Trophoblast cell (in vitro differentiated cells and primary cell): ENCODE measurements at regions not wholly inside any gene's neighbourhood (a gene's known extent, or its start where the extent isn't known, plus 50 kb on each side); places are given as distances from the start of the nearest gene placed in this dataset.
A peak's percentile ranks its signal among the peaks of the same experiment; 100 is the strongest.

ENCODE experiments used
- DNase-seq, 2 donors: peaks; one replicate each; pipeline ENCODE4 v3.0.0-alpha.2; 2016
- H2AFZ ChIP-seq: 2 replicates; pipeline ENCODE4 v1.6.1; 2013; ENCODE audit warnings: low read length, moderate library complexity, mild to moderate bottlenecking; ENCODE audit not compliant: insufficient read depth, poor library complexity
- H2AK5ac ChIP-seq: 2 replicates; pipeline ENCODE4 v1.6.1; 2013; ENCODE audit warnings: mild to moderate bottlenecking, low read length
- H2BK120ac ChIP-seq: 2 replicates; pipeline ENCODE4 v1.6.1; 2013; ENCODE audit warnings: low read length, mild to moderate bottlenecking, moderate library complexity; ENCODE audit not compliant: insufficient read depth, poor library complexity
- H2BK12ac ChIP-seq: 2 replicates; pipeline ENCODE4 v1.6.1; 2013; ENCODE audit warnings: mild to moderate bottlenecking, low read length, moderate library complexity
- H2BK5ac ChIP-seq: 2 replicates; pipeline ENCODE4 v1.6.1; 2013; ENCODE audit warnings: low read length, low read depth, moderate library complexity, mild to moderate bottlenecking; ENCODE audit not compliant: poor library complexity
- H3K14ac ChIP-seq: 2 replicates; pipeline ENCODE4 v1.6.1; 2013; ENCODE audit warnings: mild to moderate bottlenecking, low read length
- H3K18ac ChIP-seq: 2 replicates; pipeline ENCODE4 v1.6.1; 2013; ENCODE audit warnings: mild to moderate bottlenecking, low read length
- H3K23ac ChIP-seq: 2 replicates; pipeline ENCODE4 v1.6.1; 2013; ENCODE audit warnings: low read length
- H3K27ac ChIP-seq: 2 replicates; pipeline ENCODE4 v1.5.1; 2013; ENCODE audit warnings: low read depth, mild to moderate bottlenecking, inconsistent platforms, low read length, moderate library complexity
- H3K27me3 ChIP-seq: 2 replicates; pipeline ENCODE4 v1.6.1; 2013; ENCODE audit warnings: inconsistent platforms, mild to moderate bottlenecking, low read length, moderate library complexity; ENCODE audit not compliant: insufficient read depth
- H3K36me3 ChIP-seq, 2 experiments: 1 replicate in 1 of 2; 2 replicates in 1 of 2; pipeline ENCODE4 v1.6.1; 2013; ENCODE audit warnings: low read length in 2 of 2, mild to moderate bottlenecking in 2 of 2, moderate library complexity in 1 of 2; ENCODE audit not compliant: insufficient read depth in 2 of 2, control insufficient read depth in 1 of 2
- H3K4ac ChIP-seq: 2 replicates; pipeline ENCODE4 v1.6.1; 2013; ENCODE audit warnings: low read depth, mild to moderate bottlenecking, low read length, moderate library complexity
- H3K4me1 ChIP-seq, 2 experiments: 1 replicate in 1 of 2; 2 replicates in 1 of 2; pipeline ENCODE4 v1.6.1; 2013; ENCODE audit warnings: low read length in 2 of 2, mild to moderate bottlenecking in 2 of 2, moderate library complexity in 1 of 2; ENCODE audit not compliant: insufficient read depth in 2 of 2, control insufficient read depth in 1 of 2
- H3K4me2 ChIP-seq: 2 replicates; pipeline ENCODE4 v1.6.1; 2013; ENCODE audit warnings: inconsistent platforms, mild to moderate bottlenecking, low read length, moderate library complexity
- H3K4me3 ChIP-seq: 2 replicates; pipeline ENCODE4 v1.5.1; 2013; ENCODE audit warnings: mild to moderate bottlenecking, low read depth, low read length, inconsistent platforms
- H3K79me1 ChIP-seq: one replicate; pipeline ENCODE4 v1.6.1; 2013; ENCODE audit warnings: low read length
- H3K79me2 ChIP-seq: 2 replicates; pipeline ENCODE4 v1.6.1; 2013; ENCODE audit warnings: low read length, mild to moderate bottlenecking; ENCODE audit not compliant: control insufficient read depth, insufficient read depth, poor library complexity
- H3K9ac ChIP-seq: 2 replicates; pipeline ENCODE4 v1.6.1; 2013; ENCODE audit warnings: mild to moderate bottlenecking, low read length
- H3K9me3 ChIP-seq: 2 replicates; pipeline ENCODE4 v1.6.1; 2013; ENCODE audit warnings: low read depth, mild to moderate bottlenecking, control low read depth, inconsistent platforms, low read length; ENCODE audit not compliant: insufficient read depth
- H4K12ac ChIP-seq: 2 replicates; pipeline ENCODE4 v1.6.1; 2013; ENCODE audit warnings: low read depth, mild to moderate bottlenecking, low read length, moderate library complexity
- H4K8ac ChIP-seq: 2 replicates; pipeline ENCODE4 v1.6.1; 2013; ENCODE audit warnings: low read depth, mild to moderate bottlenecking, low read length, moderate library complexity
- H4K91ac ChIP-seq: one replicate; pipeline ENCODE4 v1.6.1; 2013; ENCODE audit warnings: low read depth, mild to moderate bottlenecking, low read length, moderate library complexity
- WGBS: extraction: QIAGEN DNeasy Blood & Tissue Kit; methylation state at CpG from one replicate; pipeline ENCODE4 v1.1.7; 2013; ENCODE audit warnings: missing lambda C conversion rate; ENCODE audit not compliant: insufficient read length, insufficient coverage; ENCODE audit errors: extremely low coverage; 5-methylcytosine and 5-hydroxymethylcytosine counted together

DNA sequence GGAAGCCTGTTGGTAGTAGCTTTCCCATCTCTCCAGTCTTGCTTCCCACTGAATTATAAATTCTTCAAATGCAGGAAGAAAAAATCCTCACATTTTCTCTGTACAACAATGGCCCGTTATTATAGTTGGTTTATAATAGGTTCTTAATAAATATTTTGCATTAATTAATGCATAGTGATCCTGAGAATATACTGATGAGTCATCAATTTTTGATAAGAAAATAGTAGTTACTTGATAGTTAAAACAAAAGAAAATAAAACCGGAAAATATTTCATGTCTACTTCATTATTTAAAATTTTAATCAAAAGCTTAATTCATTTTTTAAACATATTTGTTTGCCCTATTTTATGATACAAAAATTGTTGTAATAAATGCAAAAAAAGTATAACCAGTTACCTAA, 762.6 kb downstream of the BRINP1 start:
- no peak overlapping the region for H3K18ac ChIP-seq
- no peak overlapping the region for H4K12ac ChIP-seq
- no CpG with 5 or more reads among the region's 2 CpGs for WGBS
- no peak overlapping the region for H4K8ac ChIP-seq
- no peak overlapping the region for H3K27ac ChIP-seq
- H2BK5ac ChIP-seq, result no peak overlapping the region
- H4K91ac ChIP-seq, result no peak overlapping the region
- H3K9me3 ChIP-seq, result no peaks in the 10 kb centered on the region
- no peaks in the 10 kb centered on the region for H3K79me1 ChIP-seq
- H3K27me3 ChIP-seq, result no peaks in the 10 kb centered on the region
- H3K4ac ChIP-seq, result no peak overlapping the region
- no peaks in the 10 kb centered on the region for H3K36me3 ChIP-seq
- no peak overlapping the region for H2BK120ac ChIP-seq
- H3K79me2 ChIP-seq, result no peaks in the 10 kb centered on the region
- no peak overlapping the region for H2BK12ac ChIP-seq
- no peak overlapping the region for H3K9ac ChIP-seq
- H3K23ac ChIP-seq, result no peak overlapping the region
- H3K4me1 ChIP-seq, result no peaks in the 10 kb centered on the region
- no peak overlapping the region for H3K4me2 ChIP-seq
- DNase-seq, result no peak
- H2AK5ac ChIP-seq, result no peak overlapping the region
- H2AFZ ChIP-seq, result no peak overlapping the region
- H3K14ac ChIP-seq, result no peak overlapping the region
- H3K4me3 ChIP-seq, result no peak overlapping the region

DNA sequence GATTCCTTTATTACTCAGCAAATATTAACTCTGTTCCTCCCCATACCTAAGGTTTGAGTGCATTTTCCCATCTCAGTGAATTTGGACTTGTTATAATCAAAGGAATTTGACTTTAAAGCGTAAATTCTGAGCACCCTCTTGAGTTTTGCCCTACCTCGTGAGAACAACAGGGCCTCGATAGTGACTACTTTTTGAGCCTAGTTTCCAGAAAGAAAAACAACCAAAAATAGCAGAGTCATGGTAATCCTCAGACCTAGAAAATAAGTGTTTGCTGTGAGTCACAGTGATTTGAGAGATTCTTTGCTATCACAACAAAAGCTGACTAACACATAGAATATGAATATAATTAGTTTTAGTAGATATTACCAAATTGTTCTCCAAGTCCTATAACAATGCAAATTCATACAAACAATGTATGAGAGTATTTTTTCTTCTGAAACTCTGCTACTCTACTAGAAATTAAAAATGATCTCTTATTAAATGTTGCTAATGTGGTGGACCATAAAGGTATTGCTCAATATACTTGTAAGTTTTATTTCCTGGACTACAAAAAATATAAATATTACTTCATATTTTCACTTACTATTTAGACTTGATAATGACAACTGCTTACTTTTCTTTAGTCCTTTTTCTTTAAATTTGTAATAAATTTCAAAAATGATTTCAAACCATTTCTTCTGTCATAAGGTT, 759.7 kb downstream of the BRINP1 start:
- Histone ChIP-seq H3K4ac (no peak overlapping the region), H3K9me3 (no peaks in the 10 kb centered on the region), H3K36me3 (no peaks in the 10 kb centered on the region), H3K4me1 (no peaks in the 10 kb centered on the region), H3K9ac (no peak overlapping the region), H2BK12ac (no peak overlapping the region), H3K79me1 (no peaks in the 10 kb centered on the region), H3K79me2 (no peaks in the 10 kb centered on the region), H3K27me3 (no peaks in the 10 kb centered on the region), H2AFZ (no peak overlapping the region), H3K4me3 (no peak overlapping the region), H2BK5ac (no peak overlapping the region), H3K23ac (no peak overlapping the region), H3K18ac (no peak overlapping the region), H3K4me2 (no peak overlapping the region), H2AK5ac (no peak overlapping the region), H3K27ac (no peak overlapping the region), H4K91ac (no peak overlapping the region), H3K14ac (no peak overlapping the region), H2BK120ac (no peak overlapping the region), H4K12ac (no peak overlapping the region), H4K8ac (no peak overlapping the region)
- no CpG with 5 or more reads among the region's 3 CpGs for WGBS
- peak in 1 of 2 donors; percentile 14 for DNase-seq

DNA sequence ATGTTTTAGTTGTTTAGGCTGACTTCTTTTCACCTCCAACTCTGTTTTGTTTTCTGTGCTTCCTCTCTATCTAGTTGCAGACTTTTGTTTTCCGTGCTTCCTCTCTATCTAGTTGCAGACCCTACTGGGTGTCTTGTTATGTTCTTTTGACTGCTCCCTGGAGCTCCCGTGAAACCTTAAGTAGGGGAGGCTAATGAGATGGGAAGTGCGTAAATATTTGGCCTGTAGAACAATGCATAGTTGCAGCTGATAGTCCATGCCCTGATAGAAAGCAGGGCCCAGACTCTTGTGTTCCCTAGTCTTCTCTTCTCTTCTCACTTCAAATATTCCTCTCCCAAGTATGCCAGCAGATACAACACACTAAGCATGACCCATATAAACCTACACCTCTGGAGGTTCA, 757.0 kb downstream of the BRINP1 start:
- Histone ChIP-seq H3K9ac (no peak overlapping the region), H3K4me3 (no peak overlapping the region), H2AFZ (no peak overlapping the region), H3K4me2 (no peak overlapping the region), H2BK12ac (no peak overlapping the region), H4K8ac (no peak overlapping the region), H4K12ac (no peak overlapping the region), H3K14ac (no peak overlapping the region), H3K18ac (no peak overlapping the region), H3K36me3 (no peaks in the 10 kb centered on the region), H4K91ac (no peak overlapping the region), H2BK120ac (no peak overlapping the region), H3K79me1 (no peaks in the 10 kb centered on the region), H3K79me2 (no peaks in the 10 kb centered on the region), H2AK5ac (no peak overlapping the region), H3K27ac (no peak overlapping the region), H3K4ac (no peak overlapping the region), H3K4me1 (no peaks in the 10 kb centered on the region), H3K23ac (no peak overlapping the region), H3K9me3 (no peaks in the 10 kb centered on the region), H2BK5ac (no peak overlapping the region), H3K27me3 (no peaks in the 10 kb centered on the region)
- no CpG with 5 or more reads among the region's 3 CpGs for WGBS
- DNase-seq, result no peak

DNA sequence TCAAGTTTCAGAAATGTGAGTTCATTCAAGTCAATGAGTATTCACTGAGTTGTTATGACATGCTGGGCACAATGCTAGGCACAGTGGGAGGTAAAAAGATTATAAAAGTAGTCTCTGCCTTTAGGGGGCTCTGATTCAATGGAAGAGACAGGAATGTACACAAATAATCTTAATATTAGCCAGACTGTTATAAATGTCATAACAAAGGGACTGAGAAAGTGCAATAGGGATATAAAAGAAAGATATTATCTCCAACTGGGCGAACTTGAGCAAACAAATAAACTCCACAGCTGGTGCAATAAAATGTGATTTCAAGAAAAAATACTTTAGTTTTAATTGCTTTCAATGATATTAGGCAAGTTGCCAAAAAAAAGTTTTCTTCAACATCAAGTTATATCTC, 755.2 kb downstream of the BRINP1 start:
- Histone ChIP-seq H2BK12ac (no peak overlapping the region), H4K12ac (no peak overlapping the region), H3K27ac (no peak overlapping the region), H3K9ac (no peak overlapping the region), H3K36me3 (no peaks in the 10 kb centered on the region), H3K79me2 (no peaks in the 10 kb centered on the region), H3K4me3 (no peak overlapping the region), H3K23ac (no peak overlapping the region), H3K27me3 (no peaks in the 10 kb centered on the region), H3K4ac (no peak overlapping the region), H3K4me2 (no peak overlapping the region), H4K8ac (no peak overlapping the region), H3K4me1 (no peaks in the 10 kb centered on the region), H2BK5ac (no peak overlapping the region), H2BK120ac (no peak overlapping the region), H4K91ac (no peak overlapping the region), H3K9me3 (no peaks in the 10 kb centered on the region), H2AFZ (no peak overlapping the region), H2AK5ac (no peak overlapping the region), H3K18ac (no peak overlapping the region), H3K79me1 (no peaks in the 10 kb centered on the region), H3K14ac (no peak overlapping the region)
- no peak for DNase-seq
- WGBS, result no CpG with 5 or more reads among the region's 1 CpG
